ENCODE measurements at regions not wholly inside any gene's neighbourhood (a gene's known extent, or its start where the extent isn't known, plus 50 kb on each side); places are given as distances from the start of the nearest gene placed in this dataset.
"Not testable (repeated sequence)": the region's sequence is repeated elsewhere in the genome, so short reads cannot be mapped to it uniquely, and the experiment has no call there.

DNA sequence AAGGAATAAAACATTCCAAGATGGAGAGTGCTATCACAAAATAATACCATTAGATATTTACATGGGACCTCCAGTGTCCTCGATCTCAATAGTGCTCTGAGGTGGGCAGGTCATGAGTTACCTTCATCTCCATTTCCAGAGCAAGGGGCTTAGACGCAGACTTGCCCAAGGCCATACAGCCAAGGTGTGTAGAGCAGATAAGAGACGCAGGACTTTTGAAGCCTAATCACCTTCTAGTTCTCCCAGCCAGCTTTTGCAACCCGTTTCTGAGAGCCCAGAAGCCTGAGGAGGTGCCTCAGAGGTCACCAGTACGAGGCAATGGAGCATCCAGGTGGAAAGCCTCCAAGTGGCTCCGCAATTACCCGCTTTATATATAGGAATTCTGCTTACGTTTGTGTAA, 294.7 kb downstream of the LNPK start:
- ATAC-seq (no peak), DNase-seq (ENCODE audit: low spot score) (no peak)
- ChIA-PET POLR2A (no interaction called here), CTCF (no interaction called here)
- Mint-ChIP-seq H3K4me1 (peaks cover 17% of the 10 kb centered on the region), H3K27me3 (ENCODE audit: low read depth) (peaks cover 2% of the 10 kb centered on the region), H3K9me3 (peaks cover 9% of the 10 kb centered on the region), H3K36me3 (no peaks in the 10 kb centered on the region), H3K4me3 (no peak overlapping the region), H3K27ac (no peak overlapping the region)
- no peak for TF ChIP-seq ZNF138 (CRISPR knock-in tag; conservative IDR thresholded peaks at IDR 0.05)
- TF ChIP-seq SOX15 (CRISPR knock-in tag; IDR thresholded peaks at IDR 0.05), result no peak
- no peak for TF ChIP-seq CTCF (IDR thresholded peaks at IDR 0.05)
- TF ChIP-seq, protein P1, sequence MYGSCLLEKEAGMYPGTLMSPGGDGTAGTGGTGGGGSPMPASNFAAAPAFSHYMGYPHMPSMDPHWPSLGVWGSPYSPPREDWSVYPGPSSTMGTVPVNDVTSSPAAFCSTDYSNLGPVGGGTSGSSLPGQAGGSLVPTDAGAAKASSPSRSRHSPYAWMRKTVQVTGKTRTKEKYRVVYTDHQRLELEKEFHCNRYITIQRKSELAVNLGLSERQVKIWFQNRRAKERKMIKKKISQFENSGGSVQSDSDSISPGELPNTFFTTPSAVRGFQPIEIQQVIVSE (CRISPR knock-in tag; IDR thresholded peaks at IDR 0.05; ENCODE audit: borderline replicate concordance), result no peak
- no peak for TF ChIP-seq SMAD4 (CRISPR knock-in tag; IDR thresholded peaks at IDR 0.05)
- no peak for TF ChIP-seq ESRRA (CRISPR knock-in tag; IDR thresholded peaks at IDR 0.05; ENCODE audit: borderline replicate concordance)
- TF ChIP-seq TEAD1 (CRISPR knock-in tag; IDR thresholded peaks at IDR 0.05), result no peak
- TF ChIP-seq, protein P2, sequence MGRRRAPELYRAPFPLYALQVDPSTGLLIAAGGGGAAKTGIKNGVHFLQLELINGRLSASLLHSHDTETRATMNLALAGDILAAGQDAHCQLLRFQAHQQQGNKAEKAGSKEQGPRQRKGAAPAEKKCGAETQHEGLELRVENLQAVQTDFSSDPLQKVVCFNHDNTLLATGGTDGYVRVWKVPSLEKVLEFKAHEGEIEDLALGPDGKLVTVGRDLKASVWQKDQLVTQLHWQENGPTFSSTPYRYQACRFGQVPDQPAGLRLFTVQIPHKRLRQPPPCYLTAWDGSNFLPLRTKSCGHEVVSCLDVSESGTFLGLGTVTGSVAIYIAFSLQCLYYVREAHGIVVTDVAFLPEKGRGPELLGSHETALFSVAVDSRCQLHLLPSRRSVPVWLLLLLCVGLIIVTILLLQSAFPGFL (CRISPR knock-in tag; IDR thresholded peaks at IDR 0.05; ENCODE audit: borderline replicate concordance), result no peak
- TF ChIP-seq GRHL2 (CRISPR knock-in tag; IDR thresholded peaks at IDR 0.05; ENCODE audit: insufficient replicate concordance, severe bottlenecking), result no peak
- no peak for TF ChIP-seq JUN (CRISPR knock-in tag; IDR thresholded peaks at IDR 0.05)
- TF ChIP-seq KAT7 (CRISPR knock-in tag; IDR thresholded peaks at IDR 0.05; ENCODE audit: borderline replicate concordance), result no peak
- TF ChIP-seq, protein P3, sequence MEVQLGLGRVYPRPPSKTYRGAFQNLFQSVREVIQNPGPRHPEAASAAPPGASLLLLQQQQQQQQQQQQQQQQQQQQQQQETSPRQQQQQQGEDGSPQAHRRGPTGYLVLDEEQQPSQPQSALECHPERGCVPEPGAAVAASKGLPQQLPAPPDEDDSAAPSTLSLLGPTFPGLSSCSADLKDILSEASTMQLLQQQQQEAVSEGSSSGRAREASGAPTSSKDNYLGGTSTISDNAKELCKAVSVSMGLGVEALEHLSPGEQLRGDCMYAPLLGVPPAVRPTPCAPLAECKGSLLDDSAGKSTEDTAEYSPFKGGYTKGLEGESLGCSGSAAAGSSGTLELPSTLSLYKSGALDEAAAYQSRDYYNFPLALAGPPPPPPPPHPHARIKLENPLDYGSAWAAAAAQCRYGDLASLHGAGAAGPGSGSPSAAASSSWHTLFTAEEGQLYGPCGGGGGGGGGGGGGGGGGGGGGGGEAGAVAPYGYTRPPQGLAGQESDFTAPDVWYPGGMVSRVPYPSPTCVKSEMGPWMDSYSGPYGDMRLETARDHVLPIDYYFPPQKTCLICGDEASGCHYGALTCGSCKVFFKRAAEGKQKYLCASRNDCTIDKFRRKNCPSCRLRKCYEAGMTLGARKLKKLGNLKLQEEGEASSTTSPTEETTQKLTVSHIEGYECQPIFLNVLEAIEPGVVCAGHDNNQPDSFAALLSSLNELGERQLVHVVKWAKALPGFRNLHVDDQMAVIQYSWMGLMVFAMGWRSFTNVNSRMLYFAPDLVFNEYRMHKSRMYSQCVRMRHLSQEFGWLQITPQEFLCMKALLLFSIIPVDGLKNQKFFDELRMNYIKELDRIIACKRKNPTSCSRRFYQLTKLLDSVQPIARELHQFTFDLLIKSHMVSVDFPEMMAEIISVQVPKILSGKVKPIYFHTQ (CRISPR knock-in tag; IDR thresholded peaks at IDR 0.05), result no peak

- H3K4me3 Mint-ChIP-seq; H3K9me3 Mint-ChIP-seq; DNase-seq (ENCODE audit: low spot score); ATAC-seq; H3K27ac Mint-ChIP-seq; H3K36me3 Mint-ChIP-seq; POLR2A ChIA-PET; H3K27me3 Mint-ChIP-seq (ENCODE audit: low read depth); CTCF ChIA-PET: not testable (repeated sequence)
- peaks cover 12% of the 10 kb centered on the region for H3K4me1 Mint-ChIP-seq
These were observed 297.5 kb downstream of the LNPK start for GRCh38 chr2:175704568-175704967.

DNA sequence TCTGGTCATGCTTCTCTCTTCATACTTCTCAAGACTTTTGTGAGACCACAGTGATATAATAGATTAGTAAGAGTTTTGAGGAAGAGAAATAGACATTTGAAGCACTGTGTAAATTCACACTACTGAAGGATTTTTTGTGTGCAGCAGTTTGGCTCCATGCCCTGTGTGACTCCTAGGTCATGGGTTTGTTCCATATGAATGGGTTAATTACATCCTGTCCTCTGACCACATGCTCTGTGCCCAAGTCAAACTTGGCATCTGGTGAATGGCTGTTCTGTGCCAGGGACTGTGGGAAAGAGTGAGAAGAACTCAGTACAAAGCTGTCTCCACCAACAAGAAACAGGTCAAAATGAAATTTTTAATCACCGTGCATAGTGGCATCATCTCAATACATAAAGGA, 304.0 kb downstream of the LNPK start:
- no peak overlapping the region for H3K4me3 Mint-ChIP-seq
- TF ChIP-seq ZNF138 (CRISPR knock-in tag; conservative IDR thresholded peaks at IDR 0.05) (no peak), CREM (CRISPR knock-in tag; IDR thresholded peaks at IDR 0.05) (no peak)
- H3K27me3 Mint-ChIP-seq (ENCODE audit: low read depth), result no peaks in the 10 kb centered on the region; the same call in 1 of the 2 replicates
- peaks cover 3% of the 10 kb centered on the region; the same call in 1 of the 2 replicates for H3K4me1 Mint-ChIP-seq
- DNase-seq (ENCODE audit: low spot score) (no peak), ATAC-seq (no peak)
- H3K9me3 Mint-ChIP-seq, result no peaks in the 10 kb centered on the region; the same call in 1 of the 2 replicates
- no peaks in the 10 kb centered on the region for H3K36me3 Mint-ChIP-seq
- CTCF ChIA-PET, result no interaction called here
- no peak overlapping the region for H3K27ac Mint-ChIP-seq
- POLR2A ChIA-PET, result no interaction called here
